ENCODE measurements at regions not wholly inside any gene's neighbourhood (a gene's known extent, or its start where the extent isn't known, plus 50 kb on each side); places are given as distances from the start of the nearest gene placed in this dataset.

- TF ChIP-seq GLIS3 (CRISPR knock-in tag; IDR thresholded peaks at IDR 0.05) (no peak), CREB5 (CRISPR knock-in tag; IDR thresholded peaks at IDR 0.05; ENCODE audit: low read depth) (no peak), ZFP30 (CRISPR knock-in tag; IDR thresholded peaks at IDR 0.05) (no peak), CSRNP3 (CRISPR knock-in tag; IDR thresholded peaks at IDR 0.05) (no peak), ISL1 (CRISPR knock-in tag; IDR thresholded peaks at IDR 0.05) (no peak), ARNTL (CRISPR knock-in tag; IDR thresholded peaks at IDR 0.05; ENCODE audit: borderline replicate concordance, low read depth) (no peak), ESRRG (CRISPR knock-in tag; IDR thresholded peaks at IDR 0.05) (no peak), OSR1 (CRISPR knock-in tag; IDR thresholded peaks at IDR 0.05) (no peak), TOX (CRISPR knock-in tag; IDR thresholded peaks at IDR 0.05; ENCODE audit: borderline replicate concordance) (no peak), PATZ1 (CRISPR knock-in tag; IDR thresholded peaks at IDR 0.05; ENCODE audit: borderline replicate concordance) (no peak), ZNF8 (CRISPR knock-in tag; IDR thresholded peaks at IDR 0.05) (no peak)
Observed at GRCh38 chr13:50539791-50540530, 303.5 kb downstream of the DLEU7 start.

All from SK-N-SH treated with all-trans-retinoic acid at 6 μM for 48 hours (cell line).